ENCODE measurements at regions not wholly inside any gene's neighbourhood (a gene's known extent, or its start where the extent isn't known, plus 50 kb on each side); places are given as distances from the start of the nearest gene placed in this dataset.

- TF ChIP-seq CTCF (IDR thresholded peaks at IDR 0.05; ENCODE audit: control extremely low read depth in 1 of 3, insufficient read depth in 1 of 3, low read depth in 1 of 3, low read length in 3 of 3) (no peak), POLR2A (IDR thresholded peaks at IDR 0.05; ENCODE audit: control extremely low read depth in 1 of 2, low read depth in 2 of 2, low read length in 2 of 2) (no peak), RBBP5 (IDR thresholded peaks at IDR 0.05; ENCODE audit: borderline replicate concordance, low read depth, low read length) (no peak), SIN3A (conservative IDR thresholded peaks at IDR 0.05 in 1 of 2, IDR thresholded peaks at IDR 0.05 in 1 of 2; ENCODE audit: low read depth in 1 of 2, low read length in 2 of 2) (no peak), TAF1 (IDR thresholded peaks at IDR 0.05; ENCODE audit: low read depth, low read length) (no peak), MAX (IDR thresholded peaks at IDR 0.05) (no peak), SP2 (IDR thresholded peaks at IDR 0.05; ENCODE audit: low read length) (no peak)
Measured at GRCh38 chr3:170707899-170708298, 122.0 kb upstream of the SLC7A14 start.
